IMR-90 (cell line): ENCODE measurements at regions not wholly inside any gene's neighbourhood (a gene's known extent, or its start where the extent isn't known, plus 50 kb on each side); places are given as distances from the start of the nearest gene placed in this dataset.

Experiments used
- BHLHE40 ChIP-seq: fragments of 150-350 bp; IDR thresholded peaks from 2 replicates; pipeline ENCODE4 v1.6.1; 2016; ENCODE audit warnings: mild to moderate bottlenecking, low read depth, low read length
- MAFK ChIP-seq: IDR thresholded peaks from 2 replicates; pipeline ENCODE4 v1.6.1; 2012; ENCODE audit warnings: low read depth, low read length, improper control_type of control experiment
- TF ChIP-seq, protein P1 (sequence below): conservative IDR thresholded peaks from 2 replicates; pipeline ENCODE4 v1.5.1; 2012; ENCODE audit warnings: mild to moderate bottlenecking, low read depth, low read length, improper control_type of control experiment

DNA sequence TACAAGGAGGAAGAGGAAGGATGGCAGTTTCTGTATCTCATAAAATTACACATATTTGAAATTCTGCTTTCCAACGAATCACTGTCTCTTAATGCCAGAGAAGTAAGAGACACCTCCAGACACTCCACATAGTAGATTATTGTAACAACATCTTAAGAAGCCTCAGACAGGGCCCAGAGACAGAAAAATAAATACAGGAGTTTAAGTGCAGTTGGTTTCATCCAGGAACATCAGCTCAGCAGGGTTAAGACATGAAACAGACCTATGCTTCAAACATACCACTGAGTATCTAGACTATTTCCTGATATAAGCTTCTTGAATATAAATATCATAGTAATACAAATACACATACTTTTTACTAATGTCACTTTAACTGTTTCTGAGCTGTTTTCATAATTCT, 290.3 kb downstream of the ADAMTS20 start:
- TF ChIP-seq, protein P1, sequence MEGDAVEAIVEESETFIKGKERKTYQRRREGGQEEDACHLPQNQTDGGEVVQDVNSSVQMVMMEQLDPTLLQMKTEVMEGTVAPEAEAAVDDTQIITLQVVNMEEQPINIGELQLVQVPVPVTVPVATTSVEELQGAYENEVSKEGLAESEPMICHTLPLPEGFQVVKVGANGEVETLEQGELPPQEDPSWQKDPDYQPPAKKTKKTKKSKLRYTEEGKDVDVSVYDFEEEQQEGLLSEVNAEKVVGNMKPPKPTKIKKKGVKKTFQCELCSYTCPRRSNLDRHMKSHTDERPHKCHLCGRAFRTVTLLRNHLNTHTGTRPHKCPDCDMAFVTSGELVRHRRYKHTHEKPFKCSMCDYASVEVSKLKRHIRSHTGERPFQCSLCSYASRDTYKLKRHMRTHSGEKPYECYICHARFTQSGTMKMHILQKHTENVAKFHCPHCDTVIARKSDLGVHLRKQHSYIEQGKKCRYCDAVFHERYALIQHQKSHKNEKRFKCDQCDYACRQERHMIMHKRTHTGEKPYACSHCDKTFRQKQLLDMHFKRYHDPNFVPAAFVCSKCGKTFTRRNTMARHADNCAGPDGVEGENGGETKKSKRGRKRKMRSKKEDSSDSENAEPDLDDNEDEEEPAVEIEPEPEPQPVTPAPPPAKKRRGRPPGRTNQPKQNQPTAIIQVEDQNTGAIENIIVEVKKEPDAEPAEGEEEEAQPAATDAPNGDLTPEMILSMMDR, result no peak
- TF ChIP-seq MAFK, result no peak
- TF ChIP-seq BHLHE40, result no peak
